ENCODE measurements at regions not wholly inside any gene's neighbourhood (a gene's known extent, or its start where the extent isn't known, plus 50 kb on each side); places are given as distances from the start of the nearest gene placed in this dataset.

GRCh38 chr3:180176059-180176458 lies 139.3 kb upstream of the PEX5L start:
- Histone ChIP-seq H4K8ac (ENCODE audit: low read depth, low read length) (no peak overlapping the region), H3K9ac (ENCODE audit: low read length) (no peak overlapping the region), H2AK5ac (ENCODE audit: low read length) (no peak overlapping the region), H2BK120ac (ENCODE audit: insufficient read depth, low read length, poor library complexity) (no peak overlapping the region), H3K79me1 (ENCODE audit: low read length) (no peaks in the 10 kb centered on the region), H3K18ac (ENCODE audit: low read length) (no peak overlapping the region), H4K12ac (ENCODE audit: low read depth, low read length) (no peak overlapping the region), H3K4ac (ENCODE audit: low read depth, low read length) (no peak overlapping the region), H3K9me3 (ENCODE audit: insufficient read depth, low read depth, low read length) (no peaks in the 10 kb centered on the region), H3K4me2 (ENCODE audit: low read length) (no peak overlapping the region), H3K4me3 (ENCODE audit: low read depth, low read length) (no peak overlapping the region), H3K23ac (ENCODE audit: low read length) (no peak overlapping the region), H3K79me2 (ENCODE audit: control insufficient read depth, insufficient read depth, low read length, poor library complexity) (no peaks in the 10 kb centered on the region), H2BK12ac (ENCODE audit: low read length) (no peak overlapping the region), H2AFZ (ENCODE audit: insufficient read depth, low read length, poor library complexity) (no peak overlapping the region), H3K27ac (ENCODE audit: low read depth, low read length) (no peak overlapping the region), H3K14ac (ENCODE audit: low read length) (no peak overlapping the region), H2BK5ac (ENCODE audit: low read depth, low read length, poor library complexity) (no peak overlapping the region), H3K36me3 (ENCODE audit: control insufficient read depth in 1 of 2, insufficient read depth in 2 of 2, low read length in 2 of 2) (no peaks in the 10 kb centered on the region), H4K91ac (ENCODE audit: low read depth, low read length) (no peak overlapping the region), H3K4me1 (ENCODE audit: control insufficient read depth in 1 of 2, insufficient read depth in 2 of 2, low read length in 2 of 2) (no peaks in the 10 kb centered on the region), H3K27me3 (ENCODE audit: insufficient read depth, low read length) (no peaks in the 10 kb centered on the region)
- WGBS (ENCODE audit: extremely low coverage, insufficient coverage, insufficient read length) = no CpG with 5 or more reads among the region's 3 CpGs
- DNase-seq = no peak

GRCh38 chr3:180177255-180177654 lies 140.5 kb upstream of the PEX5L start:
- no peak overlapping the region for H2AK5ac ChIP-seq (ENCODE audit: low read length)
- DNase-seq = no peak
- H3K4ac ChIP-seq (ENCODE audit: low read depth, low read length) = no peak overlapping the region
- H2AFZ ChIP-seq (ENCODE audit: insufficient read depth, low read length, poor library complexity) = no peak overlapping the region
- H3K27ac ChIP-seq (ENCODE audit: low read depth, low read length) = no peak overlapping the region
- H3K79me2 ChIP-seq (ENCODE audit: control insufficient read depth, insufficient read depth, low read length, poor library complexity) = no peaks in the 10 kb centered on the region
- H2BK120ac ChIP-seq (ENCODE audit: insufficient read depth, low read length, poor library complexity) = no peak overlapping the region
- no peak overlapping the region for H4K12ac ChIP-seq (ENCODE audit: low read depth, low read length)
- H3K79me1 ChIP-seq (ENCODE audit: low read length) = no peaks in the 10 kb centered on the region
- no peak overlapping the region for H2BK5ac ChIP-seq (ENCODE audit: low read depth, low read length, poor library complexity)
- no peak overlapping the region for H3K4me3 ChIP-seq (ENCODE audit: low read depth, low read length)
- H4K8ac ChIP-seq (ENCODE audit: low read depth, low read length) = no peak overlapping the region
- H3K4me2 ChIP-seq (ENCODE audit: low read length) = no peak overlapping the region
- H3K4me1 ChIP-seq (ENCODE audit: control insufficient read depth in 1 of 2, insufficient read depth in 2 of 2, low read length in 2 of 2) = no peaks in the 10 kb centered on the region
- H3K14ac ChIP-seq (ENCODE audit: low read length) = no peak overlapping the region
- WGBS (ENCODE audit: extremely low coverage, insufficient coverage, insufficient read length) = no CpG with 5 or more reads among the region's 4 CpGs
- H3K36me3 ChIP-seq (ENCODE audit: control insufficient read depth in 1 of 2, insufficient read depth in 2 of 2, low read length in 2 of 2) = no peaks in the 10 kb centered on the region
- H3K23ac ChIP-seq (ENCODE audit: low read length) = no peak overlapping the region
- H4K91ac ChIP-seq (ENCODE audit: low read depth, low read length) = no peak overlapping the region
- H2BK12ac ChIP-seq (ENCODE audit: low read length) = no peak overlapping the region
- no peak overlapping the region for H3K9ac ChIP-seq (ENCODE audit: low read length)
- no peaks in the 10 kb centered on the region for H3K27me3 ChIP-seq (ENCODE audit: insufficient read depth, low read length)
- H3K9me3 ChIP-seq (ENCODE audit: insufficient read depth, low read depth, low read length) = no peaks in the 10 kb centered on the region
- no peak overlapping the region for H3K18ac ChIP-seq (ENCODE audit: low read length)

- no peak overlapping the region for H3K4ac ChIP-seq (ENCODE audit: low read depth, low read length)
- H2AK5ac ChIP-seq (ENCODE audit: low read length) = no peak overlapping the region
- no peaks in the 10 kb centered on the region for H3K79me2 ChIP-seq (ENCODE audit: control insufficient read depth, insufficient read depth, low read length, poor library complexity)
- no peak overlapping the region for H3K18ac ChIP-seq (ENCODE audit: low read length)
- no peak overlapping the region for H2BK12ac ChIP-seq (ENCODE audit: low read length)
- H4K8ac ChIP-seq (ENCODE audit: low read depth, low read length) = no peak overlapping the region
- no peaks in the 10 kb centered on the region for H3K4me1 ChIP-seq (ENCODE audit: control insufficient read depth in 1 of 2, insufficient read depth in 2 of 2, low read length in 2 of 2)
- H3K27me3 ChIP-seq (ENCODE audit: insufficient read depth, low read length) = no peaks in the 10 kb centered on the region
- H3K14ac ChIP-seq (ENCODE audit: low read length) = no peak overlapping the region
- H2BK5ac ChIP-seq (ENCODE audit: low read depth, low read length, poor library complexity) = no peak overlapping the region
- H3K9ac ChIP-seq (ENCODE audit: low read length) = no peak overlapping the region
- no peak overlapping the region for H3K27ac ChIP-seq (ENCODE audit: low read depth, low read length)
- H3K9me3 ChIP-seq (ENCODE audit: insufficient read depth, low read depth, low read length) = no peaks in the 10 kb centered on the region
- H3K36me3 ChIP-seq (ENCODE audit: control insufficient read depth in 1 of 2, insufficient read depth in 2 of 2, low read length in 2 of 2) = no peaks in the 10 kb centered on the region
- no peak overlapping the region for H4K91ac ChIP-seq (ENCODE audit: low read depth, low read length)
- H3K4me2 ChIP-seq (ENCODE audit: low read length) = no peak overlapping the region
- H4K12ac ChIP-seq (ENCODE audit: low read depth, low read length) = no peak overlapping the region
- no peak overlapping the region for H3K4me3 ChIP-seq (ENCODE audit: low read depth, low read length)
- H2BK120ac ChIP-seq (ENCODE audit: insufficient read depth, low read length, poor library complexity) = no peak overlapping the region
- no peak overlapping the region for H2AFZ ChIP-seq (ENCODE audit: insufficient read depth, low read length, poor library complexity)
- no CpG with 5 or more reads among the region's 2 CpGs for WGBS (ENCODE audit: extremely low coverage, insufficient coverage, insufficient read length)
- no peak for DNase-seq
- no peak overlapping the region for H3K23ac ChIP-seq (ENCODE audit: low read length)
- H3K79me1 ChIP-seq (ENCODE audit: low read length) = no peaks in the 10 kb centered on the region
Measured at GRCh38 chr3:180179562-180179961, 142.8 kb upstream of the PEX5L start.

- H3K4me1 ChIP-seq (ENCODE audit: control insufficient read depth in 1 of 2, insufficient read depth in 2 of 2, low read length in 2 of 2) = no peaks in the 10 kb centered on the region
- no peak overlapping the region for H3K27ac ChIP-seq (ENCODE audit: low read depth, low read length)
Measured at GRCh38 chr3:180180795-180181194, 144.1 kb upstream of the PEX5L start.

More at GRCh38 chr3:180180795-180181194, 144.1 kb upstream of the PEX5L start:
- Histone ChIP-seq H3K79me2 (ENCODE audit: control insufficient read depth, insufficient read depth, low read length, poor library complexity) (no peaks in the 10 kb centered on the region), H3K4me2 (ENCODE audit: low read length) (no peak overlapping the region), H4K8ac (ENCODE audit: low read depth, low read length) (no peak overlapping the region), H3K14ac (ENCODE audit: low read length) (no peak overlapping the region), H4K91ac (ENCODE audit: low read depth, low read length) (no peak overlapping the region), H3K18ac (ENCODE audit: low read length) (no peak overlapping the region), H2BK120ac (ENCODE audit: insufficient read depth, low read length, poor library complexity) (no peak overlapping the region), H2AK5ac (ENCODE audit: low read length) (no peak overlapping the region), H3K79me1 (ENCODE audit: low read length) (no peaks in the 10 kb centered on the region), H3K4ac (ENCODE audit: low read depth, low read length) (no peak overlapping the region), H3K9me3 (ENCODE audit: insufficient read depth, low read depth, low read length) (no peaks in the 10 kb centered on the region), H3K9ac (ENCODE audit: low read length) (no peak overlapping the region), H3K23ac (ENCODE audit: low read length) (no peak overlapping the region), H2BK12ac (ENCODE audit: low read length) (no peak overlapping the region), H2AFZ (ENCODE audit: insufficient read depth, low read length, poor library complexity) (no peak overlapping the region), H3K27me3 (ENCODE audit: insufficient read depth, low read length) (no peaks in the 10 kb centered on the region), H3K4me3 (ENCODE audit: low read depth, low read length) (no peak overlapping the region), H3K36me3 (ENCODE audit: control insufficient read depth in 1 of 2, insufficient read depth in 2 of 2, low read length in 2 of 2) (no peaks in the 10 kb centered on the region), H4K12ac (ENCODE audit: low read depth, low read length) (no peak overlapping the region), H2BK5ac (ENCODE audit: low read depth, low read length, poor library complexity) (no peak overlapping the region)
- WGBS (ENCODE audit: extremely low coverage, insufficient coverage, insufficient read length) = no CpG with 5 or more reads among the region's 3 CpGs
- no peak for DNase-seq

Data from trophoblast cell (in vitro differentiated cells and primary cell).